A549 (cell line): ENCODE measurements at regions not wholly inside any gene's neighbourhood (a gene's known extent, or its start where the extent isn't known, plus 50 kb on each side); places are given as distances from the start of the nearest gene placed in this dataset.

Source experiments
- ATAC-seq, 2 experiments: fragments of 200-7000 bp in 1 of 2; fragments of >200 bp in 1 of 2; cut with Nextera tagmentation in 1 of 2; cut with Tn5 transposase in 1 of 2; 3 replicates each; pipeline versions ENCODE4 v1.8.0 to v1.9.1; 2018 to 2020; ENCODE audit warnings: mild to moderate bottlenecking in 1 of 2, moderate library complexity in 1 of 2
- CTCF ChIA-PET: fragments of 300-600 bp; sonication (Branson Sonifier 250); formaldehyde crosslinking; extraction: SDS; loops from one replicate; lab custom pipeline; 2021; ENCODE audit warnings: antibody characterized with exemption, inconsistent platforms; lab: Yijun Ruan, JAX
- POLR2A ChIA-PET: fragments of 350-600 bp; formaldehyde crosslinking; extraction: SDS; loops from one replicate; lab custom pipeline; 2021; ENCODE audit warnings: antibody characterized with exemption, inconsistent platforms; lab: Yijun Ruan, JAX
- DNase-seq, 2 experiments: peaks; one replicate each; pipeline versions ENCODE4 v3.0.0 to v3.0.0-alpha.2; 2011 to 2016; ENCODE audit warnings: low read depth in 1 of 2, low spot score in 1 of 2
- FAIRE-seq: peaks from 2 replicates; lab custom pipeline; 2011; peaks lifted over from hg19 to GRCh38; lab: Jason Lieb, UNC
- H3K27ac ChIP-seq, 2 experiments: fragments of >200 bp; sonication (Bioruptor Twin); formaldehyde crosslinking; 3 replicates each; pipeline ENCODE4 v1.5.1; 2016 to 2017
- H3K4me1 ChIP-seq: fragments of >200 bp; sonication (Bioruptor Twin); formaldehyde crosslinking; 3 replicates; pipeline ENCODE4 v1.6.1; 2016
- H3K4me2 ChIP-seq: fragments of >200 bp; sonication (Bioruptor Twin); formaldehyde crosslinking; 3 replicates; pipeline ENCODE4 v1.6.1; 2016
- H3K4me3 ChIP-seq: fragments of >200 bp; sonication (Bioruptor Twin); formaldehyde crosslinking; 3 replicates; pipeline ENCODE4 v1.5.1; 2016
- H3K9me3 ChIP-seq: fragments of >200 bp; sonication (Bioruptor Twin); formaldehyde crosslinking; 3 replicates; pipeline ENCODE4 v1.6.1; 2016
- ATOH8 ChIP-seq: fragments of 250-450 bp; sonication (Bioruptor Pico); IDR thresholded peaks from 2 replicates; pipeline ENCODE4 v1.5.0; 2020; ENCODE audit warnings: low read depth, mild to moderate bottlenecking, moderate library complexity
- CEBPB ChIP-seq, 2 experiments: fragments of >200 bp in 1 of 2; sonication (Bioruptor Twin) in 1 of 2; formaldehyde crosslinking in 1 of 2; IDR thresholded peaks; 2 replicates each; pipeline ENCODE4 v1.6.1; 2012 to 2016
- CHD2 ChIP-seq: fragments of 150-350 bp; IDR thresholded peaks from 2 replicates; pipeline ENCODE4 v1.6.1; 2014; ENCODE audit warnings: low read length; ENCODE audit not compliant: partially characterized antibody
- CTCF ChIP-seq: fragments of >200 bp; sonication (Bioruptor Twin); formaldehyde crosslinking; IDR thresholded peaks from 3 replicates; pipeline ENCODE4 v1.5.1; 2016
- E2F6 ChIP-seq: IDR thresholded peaks from 2 replicates; pipeline ENCODE4 v1.6.1; 2012; ENCODE audit warnings: low read depth, borderline replicate concordance
- ELK1 ChIP-seq: fragments of 150-350 bp; IDR thresholded peaks from 2 replicates; pipeline ENCODE4 v1.6.1; 2014; ENCODE audit warnings: low read depth, mild to moderate bottlenecking, low read length
- FOSB ChIP-seq: fragments of 250-450 bp; sonication (Bioruptor Pico); IDR thresholded peaks from 2 replicates; pipeline ENCODE4 v1.5.0; 2020; ENCODE audit warnings: mild to moderate bottlenecking, moderate library complexity
- GATA3 ChIP-seq: IDR thresholded peaks from 2 replicates; pipeline ENCODE4 v1.6.1; 2012; ENCODE audit warnings: borderline replicate concordance
- HOXA7 ChIP-seq: fragments of 250-450 bp; sonication (Bioruptor Pico); IDR thresholded peaks from 2 replicates; pipeline ENCODE4 v1.5.0; 2020; ENCODE audit warnings: mild to moderate bottlenecking, moderate library complexity
- JUN ChIP-seq, 2 experiments: fragments of >200 bp; sonication (Bioruptor Twin); formaldehyde crosslinking; IDR thresholded peaks; 2 replicates in 1 of 2; 3 replicates in 1 of 2; pipeline ENCODE4 v1.6.1; 2016 to 2017
- JUNB ChIP-seq: fragments of >200 bp; sonication (Bioruptor Twin); formaldehyde crosslinking; IDR thresholded peaks from 2 replicates; pipeline ENCODE4 v1.6.1; 2016
- NPAS2 ChIP-seq: fragments of 250-450 bp; sonication (Bioruptor Pico); IDR thresholded peaks from 2 replicates; pipeline ENCODE4 v1.8.0; 2022; ENCODE audit warnings: mild to moderate bottlenecking, moderate library complexity, borderline replicate concordance
- PHF8 ChIP-seq: fragments of 200-600 bp; sonication (generic); IDR thresholded peaks from 2 replicates; pipeline ENCODE4 v1.6.1; 2016; ENCODE audit warnings: low read depth, mild to moderate bottlenecking, antibody characterized with exemption, moderate library complexity, borderline replicate concordance
- RAD21 ChIP-seq, 2 experiments: fragments of >200 bp in 1 of 2; sonication (Bioruptor Twin) in 1 of 2; formaldehyde crosslinking in 1 of 2; IDR thresholded peaks in 1 of 2; conservative IDR thresholded peaks in 1 of 2; 2 replicates in 1 of 2; 3 replicates in 1 of 2; pipeline ENCODE4 v1.6.1; 2012 to 2018; ENCODE audit warnings: inconsistent platforms in 1 of 2
- RFX5 ChIP-seq: fragments of 450-650 bp; IDR thresholded peaks from 2 replicates; pipeline ENCODE4 v1.7.1; 2014; ENCODE audit warnings: antibody characterized with exemption, mild to moderate bottlenecking, moderate library complexity
- SMC3 ChIP-seq: fragments of >200 bp; sonication (Bioruptor Twin); formaldehyde crosslinking; IDR thresholded peaks from 3 replicates; pipeline ENCODE4 v1.6.1; 2018; ENCODE audit warnings: inconsistent platforms
- TFCP2L1 ChIP-seq: fragments of 250-450 bp; sonication (Bioruptor Pico); IDR thresholded peaks from 2 replicates; pipeline ENCODE4 v1.5.0; 2021; ENCODE audit warnings: mild to moderate bottlenecking
- TP53 ChIP-seq: fragments of 250-450 bp; sonication (Bioruptor Pico); IDR thresholded peaks from 2 replicates; pipeline ENCODE4 v1.5.0; 2021; ENCODE audit warnings: mild to moderate bottlenecking, moderate library complexity
- ZC3H11A ChIP-seq: fragments of 450-650 bp; IDR thresholded peaks from 2 replicates; pipeline ENCODE4 v1.6.1; 2014; ENCODE audit warnings: antibody characterized with exemption, mild to moderate bottlenecking
- WGBS: methylation state at CpG from one replicate; pipeline ENCODE4 v1.1.6; 2017; ENCODE audit errors: missing lambda C conversion rate; 5-methylcytosine and 5-hydroxymethylcytosine counted together

GRCh38 chr13:22749626-22750025 is 431.2 kb upstream of the SGCG start:
- no peak for TF ChIP-seq E2F6
- no peak for TF ChIP-seq ELK1
- no peak for TF ChIP-seq GATA3
- no peak for TF ChIP-seq ATOH8 (CRISPR knock-in tag)
- no peak for TF ChIP-seq ZC3H11A
- TF ChIP-seq CHD2, result no peak
- TF ChIP-seq PHF8, result no peak
- no peak for TF ChIP-seq TP53 (CRISPR knock-in tag)
- TF ChIP-seq FOSB, result no peak
- TF ChIP-seq RFX5, result no peak
- TF ChIP-seq NPAS2 (CRISPR knock-in tag), result no peak
- TF ChIP-seq CEBPB (IDR thresholded peaks at IDR 0.05), result no peak
- TF ChIP-seq JUNB, result no peak
- no peak for TF ChIP-seq JUN (IDR thresholded peaks at IDR 0.05)
- no peak for TF ChIP-seq HOXA7 (CRISPR knock-in tag)
- DNase-seq (no peak), ATAC-seq (no peak)

GRCh38 chr13:22757530-22758120 is 423.2 kb upstream of the SGCG start:
- ATAC-seq (no peak), FAIRE-seq (no peak)
- Histone ChIP-seq H3K4me2 (no peak overlapping the region), H3K27ac (no peak overlapping the region), H3K4me3 (no peak overlapping the region), H3K4me1 (no peaks in the 10 kb centered on the region)
- ChIA-PET POLR2A (interaction anchor here (1.4 kb wide), 1 partner anchor 13 kb away, joined by 4 read pairs; no protein-coding TSS in a partner anchor), CTCF (interaction anchor here (0.8 to 1.8 kb wide), 7 partner anchors 8 to 1164 kb away, joined by 3 to 6 read pairs (median 3); partner anchors contain the start of gene MICU2)
- TF ChIP-seq CTCF (peak; percentile 34; the same call in 2 of the 3 replicates), RAD21 (conservative IDR thresholded peaks at IDR 0.05 in 1 of 2, IDR thresholded peaks at IDR 0.05 in 1 of 2) (peak; percentile 46 to 69), ZC3H11A (no peak), TFCP2L1 (CRISPR knock-in tag) (no peak), SMC3 (peak; percentile 32; the same call in 1 of the 3 replicates)
- TF ChIP-seq, all 56 proteins: peak for 3
- 3% methylated on average over 3 of the region's 3 CpGs for WGBS
- DNase-seq, result peak in 1 of 2 experiments; percentile 10
- no peaks in the 10 kb centered on the region for H3K9me3 ChIP-seq

More at GRCh38 chr13:22749626-22750025, 431.2 kb upstream of the SGCG start:
- H3K4me2 ChIP-seq, result no peak overlapping the region
- no peak overlapping the region for H3K27ac ChIP-seq
- CTCF ChIA-PET, result interaction anchor here (0.9 to 1.1 kb wide), 2 partner anchors 9 to 1112 kb away, joined by 3 read pairs; no protein-coding TSS in a partner anchor
- POLR2A ChIA-PET, result no interaction called here
- H3K4me3 ChIP-seq, result no peak overlapping the region
- no peak for FAIRE-seq
- H3K9me3 ChIP-seq, result no peaks in the 10 kb centered on the region
- WGBS, result 5% methylated on average over 1 of the region's 1 CpG
- H3K4me1 ChIP-seq, result no peaks in the 10 kb centered on the region
